ENCODE measurements at regions not wholly inside any gene's neighbourhood (a gene's known extent, or its start where the extent isn't known, plus 50 kb on each side); places are given as distances from the start of the nearest gene placed in this dataset.
A peak's percentile ranks its signal among the peaks of the same experiment; 100 is the strongest.

- H3K4me3 ChIP-seq (ENCODE audit: low read depth, low read length), result no peak overlapping the region
- in situ Hi-C loops (cut with HindIII; ENCODE audit: low sequenced_read_pairs), result no loop called here
- DNase-seq (ENCODE audit: low read depth, low spot score), result no peak
- TF ChIP-seq CTCF (IDR thresholded peaks at IDR 0.05; ENCODE audit: low read depth, low read length), result no peak
Observed at GRCh38 chr16:85477801-85478363, 135.2 kb upstream of the GSE1 start.

- TF ChIP-seq CTCF (IDR thresholded peaks at IDR 0.05; ENCODE audit: low read depth, low read length), result peak; percentile 44
- in situ Hi-C loops (cut with HindIII; ENCODE audit: low sequenced_read_pairs), result no loop called here
- DNase-seq (ENCODE audit: low read depth, low spot score), result no peak
- no peak overlapping the region for H3K4me3 ChIP-seq (ENCODE audit: low read depth, low read length)
Observed at GRCh38 chr16:85479972-85480726, 133.0 kb upstream of the GSE1 start.

- no peak for TF ChIP-seq CTCF (IDR thresholded peaks at IDR 0.05; ENCODE audit: low read depth, low read length)
- DNase-seq (ENCODE audit: low read depth, low spot score), result no peak
- no peak overlapping the region for H3K4me3 ChIP-seq (ENCODE audit: low read depth, low read length)
- in situ Hi-C loops (cut with HindIII; ENCODE audit: low sequenced_read_pairs), result no loop called here
Observed at GRCh38 chr16:85480727-85481101, 132.4 kb upstream of the GSE1 start.

- no peak for TF ChIP-seq CTCF (IDR thresholded peaks at IDR 0.05; ENCODE audit: low read depth, low read length)
- in situ Hi-C loops (cut with HindIII; ENCODE audit: low sequenced_read_pairs), result no loop called here
Observed at GRCh38 chr16:85481206-85481605, 131.9 kb upstream of the GSE1 start.

GRCh38 chr16:85481738-85482137 lies 131.4 kb upstream of the GSE1 start:
- DNase-seq (ENCODE audit: low read depth, low spot score), result no peak
- TF ChIP-seq CTCF (IDR thresholded peaks at IDR 0.05; ENCODE audit: low read depth, low read length), result no peak
- in situ Hi-C loops (cut with HindIII; ENCODE audit: low sequenced_read_pairs), result no loop called here
- no peak overlapping the region for H3K4me3 ChIP-seq (ENCODE audit: low read depth, low read length)

More at GRCh38 chr16:85481206-85481605, 131.9 kb upstream of the GSE1 start:
- no peak for DNase-seq (ENCODE audit: low read depth, low spot score)
- no peak overlapping the region for H3K4me3 ChIP-seq (ENCODE audit: low read depth, low read length)

- in situ Hi-C loops (cut with HindIII; ENCODE audit: low sequenced_read_pairs), result no loop called here
- DNase-seq (ENCODE audit: low read depth, low spot score), result no peak
- no peak for TF ChIP-seq CTCF (IDR thresholded peaks at IDR 0.05; ENCODE audit: low read depth, low read length)
- H3K4me3 ChIP-seq (ENCODE audit: low read depth, low read length), result no peak overlapping the region
Observed at GRCh38 chr16:85483424-85483823, 129.7 kb upstream of the GSE1 start.

All from astrocyte of the spinal cord (primary cell).